ENCODE measurements at regions not wholly inside any gene's neighbourhood (a gene's known extent, or its start where the extent isn't known, plus 50 kb on each side); places are given as distances from the start of the nearest gene placed in this dataset.

GRCh38 chr2:216279031-216279430 is 93.3 kb downstream of the MARCHF4 start:
- no peaks in the 10 kb centered on the region for H3K9me1 ChIP-seq (replicated peaks; ENCODE audit: control insufficient read depth, extremely low read depth, insufficient read depth, low read length)
- H3K79me2 ChIP-seq (ENCODE audit: control insufficient read depth, insufficient read depth, low read length): no peaks in the 10 kb centered on the region
- H3K36me3 ChIP-seq (ENCODE audit: control insufficient read depth in 2 of 2, extremely low read depth in 1 of 2, insufficient read depth in 2 of 2, low read length in 2 of 2): peaks cover 0 to 2% of the 10 kb centered on the region in 2 experiments
- intact Hi-C loops (cut with micrococcal nuclease) (no loop called here), dilution Hi-C loops (cut with MboI; ENCODE audit: extremely low pct_ligation_motif_present, low sequenced_read_pairs) (no loop called here)
- no peak overlapping the region for H3K4me3 ChIP-seq (replicated peaks in 1 of 3; ENCODE audit: insufficient read depth in 1 of 3, low read depth in 1 of 3, low read length in 3 of 3)
- H3K9ac ChIP-seq (replicated peaks; ENCODE audit: extremely low read depth, insufficient read depth, low read length): no peak overlapping the region
- H4K20me1 ChIP-seq (replicated peaks; ENCODE audit: control insufficient read depth, extremely low read depth, insufficient read depth, low read length): no peaks in the 10 kb centered on the region
- H3K4me1 ChIP-seq (ENCODE audit: control insufficient read depth, extremely low read depth, insufficient read depth, low read length): no peaks in the 10 kb centered on the region
- BruUV-seq (replicated peaks): no TSS peak
- H3K9me3 ChIP-seq (replicated peaks; ENCODE audit: control insufficient read depth, insufficient read depth, low read length): no peaks in the 10 kb centered on the region
- H3K27me3 ChIP-seq (ENCODE audit: control insufficient read depth in 2 of 2, insufficient read depth in 2 of 2, low read length in 2 of 2): no peaks in the 10 kb centered on the region
- CTCF ChIA-PET: no interaction called here
- H2AFZ ChIP-seq (ENCODE audit: low read depth, low read length): no peak overlapping the region
- TF ChIP-seq EZH2 (IDR thresholded peaks at IDR 0.05; ENCODE audit: borderline replicate concordance, low read depth, low read length, severe bottlenecking) (no peak), GATA2 (IDR thresholded peaks at IDR 0.05; ENCODE audit: insufficient read depth, insufficient read length, low read depth, low read length) (no peak), POLR2AphosphoS5 (IDR thresholded peaks at IDR 0.05; ENCODE audit: insufficient read depth, low read depth, low read length) (no peak), JUN (IDR thresholded peaks at IDR 0.05; ENCODE audit: borderline replicate concordance, insufficient read depth, insufficient read length, low read depth) (no peak), MYC (IDR thresholded peaks at IDR 0.05; ENCODE audit: low read depth, low read length) (no peak), CTCF (IDR thresholded peaks at IDR 0.05; ENCODE audit: extremely low read depth in 1 of 2, insufficient read depth in 1 of 2, low read depth in 1 of 2, low read length in 2 of 2) (no peak), POLR2A (IDR thresholded peaks at IDR 0.05; ENCODE audit: low read depth, low read length) (no peak), MAX (IDR thresholded peaks at IDR 0.05; ENCODE audit: insufficient read depth, insufficient read length) (no peak)
- FAIRE-seq (peak; percentile 21), DNase-seq (ENCODE audit: low read depth, low spot score) (peak; percentile 12)
- H3K4me2 ChIP-seq (ENCODE audit: insufficient read depth, low read length): no peak overlapping the region
- POLR2A ChIA-PET: no interaction called here
- H3K27ac ChIP-seq (ENCODE audit: insufficient read depth, low read depth, low read length): no peak overlapping the region
